PC-3 (cell line): ENCODE measurements at regions not wholly inside any gene's neighbourhood (a gene's known extent, or its start where the extent isn't known, plus 50 kb on each side); places are given as distances from the start of the nearest gene placed in this dataset.

Source experiments
- ATAC-seq: fragments of 200-7000 bp; cut with Tn5 transposase; 2 replicates; pipeline ENCODE4 v1.9.1; 2020; ENCODE audit warnings: mild to moderate bottlenecking, moderate library complexity
- BruUV-seq: library from RNA; stranded (reverse); fragments of 400-500 nt; replicated peaks from 2 replicates; lab custom pipeline; 2021; lab: Mats Ljungman, UMichigan
- CTCF ChIA-PET: fragments of 300-600 bp; sonication (Branson Sonifier 250); formaldehyde crosslinking; loops from one replicate; lab custom pipeline; 2022; ENCODE audit warnings: antibody characterized with exemption; lab: Charles Lee
- POLR2A ChIA-PET: fragments of 300-600 bp; sonication (Branson Sonifier 250); formaldehyde crosslinking; loops from one replicate; lab custom pipeline; 2022; ENCODE audit warnings: antibody characterized with exemption; ENCODE audit not compliant: unreplicated experiment; lab: Charles Lee
- DNase-seq: peaks from one replicate; pipeline ENCODE4 v3.0.0-alpha.2; 2015
- H2AFZ ChIP-seq: fragments of 300-600 bp; sonication (generic); 2 replicates; pipeline ENCODE4 v1.6.0; 2016; ENCODE audit warnings: antibody characterized with exemption, low read length
- H3F3A ChIP-seq: fragments of 300-600 bp; sonication (generic); one replicate; pipeline ENCODE4 v1.6.0; 2017; ENCODE audit warnings: antibody characterized with exemption, low read length, control low read depth, mild to moderate bottlenecking; ENCODE audit not compliant: unreplicated experiment
- H3K27ac ChIP-seq: fragments of 300-600 bp; sonication (generic); 2 replicates; pipeline ENCODE4 v1.5.1; 2016; ENCODE audit warnings: mild to moderate bottlenecking, low read length
- H3K27me3 ChIP-seq: fragments of 300-600 bp; sonication (generic); 2 replicates; pipeline ENCODE4 v1.6.1; 2016; ENCODE audit warnings: low read length, mixed read lengths
- H3K36me3 ChIP-seq: fragments of 300-600 bp; sonication (generic); 2 replicates; pipeline ENCODE4 v1.6.1; 2016; ENCODE audit warnings: low read depth, mixed run types, low read length, mixed read lengths
- H3K4me1 ChIP-seq: fragments of 300-600 bp; sonication (generic); 2 replicates; pipeline ENCODE4 v1.5.1; 2016; ENCODE audit warnings: low read length; ENCODE audit not compliant: insufficient read depth
- H3K4me2 ChIP-seq: fragments of 300-600 bp; sonication (generic); 2 replicates; pipeline ENCODE4 v1.6.0; 2016; ENCODE audit warnings: low read length
- H3K4me3 ChIP-seq: fragments of 300-600 bp; sonication (generic); 2 replicates; pipeline ENCODE4 v1.5.1; 2016; ENCODE audit warnings: mild to moderate bottlenecking, low read length, mixed read lengths
- H3K79me2 ChIP-seq: fragments of 300-600 bp; sonication (generic); 2 replicates; pipeline ENCODE4 v1.6.1; 2017; ENCODE audit warnings: low read length, mixed read lengths
- H3K9ac ChIP-seq: fragments of 300-600 bp; sonication (generic); 2 replicates; pipeline ENCODE4 v1.6.0; 2016; ENCODE audit warnings: mild to moderate bottlenecking, low read length
- H3K9me2 ChIP-seq: fragments of 300-600 bp; sonication (generic); replicated peaks from 2 replicates; pipeline ENCODE4 v1.6.1; 2016; ENCODE audit warnings: mixed run types, low read length, mixed read lengths
- H3K9me3 ChIP-seq: fragments of 300-600 bp; sonication (generic); 2 replicates; pipeline ENCODE4 v1.6.1; 2016; ENCODE audit warnings: low read length, mixed read lengths
- H4K20me1 ChIP-seq: fragments of 300-600 bp; sonication (generic); 2 replicates; pipeline ENCODE4 v1.6.1; 2016; ENCODE audit warnings: low read length, mixed read lengths
- EZH2 ChIP-seq: fragments of 300-600 bp; sonication (generic); IDR thresholded peaks from one replicate; pipeline ENCODE4 v1.6.1; 2017; ENCODE audit warnings: antibody characterized with exemption, mild to moderate bottlenecking, low read length; ENCODE audit not compliant: unreplicated experiment
- EZH2phosphoT487 ChIP-seq: fragments of 300-600 bp; sonication (generic); IDR thresholded peaks from 2 replicates; pipeline ENCODE4 v1.6.1; 2018; ENCODE audit warnings: mild to moderate bottlenecking, antibody characterized with exemption, low read length, borderline replicate concordance
- intact Hi-C: fragments of 100-400 bp; cut with micrococcal nuclease; formaldehyde crosslinking; loops from 2 replicates; pipeline ENCODE4 v1.9.0; 2023
- TF ChIP-seq, protein P1 (sequence below): fragments of 300-600 bp; sonication (generic); conservative IDR thresholded peaks from 2 replicates; pipeline ENCODE4 v1.5.1; 2017; ENCODE audit warnings: antibody characterized with exemption, low read depth, mild to moderate bottlenecking, low read length

DNA sequence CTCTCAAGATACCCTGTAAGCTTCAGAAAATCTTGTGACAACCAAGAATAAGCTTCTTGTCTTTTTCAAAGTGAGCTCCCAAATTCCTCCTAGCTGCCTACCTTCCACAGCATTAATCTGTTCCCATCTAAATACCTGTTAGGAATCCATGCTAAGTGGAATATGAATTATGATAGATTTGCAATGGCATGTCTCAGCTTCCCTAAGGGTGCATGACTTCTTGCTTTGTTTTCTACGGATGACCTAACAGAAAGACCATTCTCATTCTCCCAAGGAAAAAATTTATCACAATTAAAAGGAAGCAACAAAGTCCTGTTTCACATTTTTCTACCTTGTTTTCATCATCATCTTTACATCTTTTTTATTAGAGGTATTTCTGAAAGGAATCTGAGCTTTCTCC, 532.7 kb downstream of the GRXCR1 start:
- POLR2A ChIA-PET, result no interaction called here

GRCh38 chr4:43435291-43435690, 542.8 kb downstream of the GRXCR1 start:
- POLR2A ChIA-PET, result no interaction called here
- H3K4me3 ChIP-seq, result no peak overlapping the region
- no peaks in the 10 kb centered on the region for H3K36me3 ChIP-seq
- CTCF ChIA-PET, result no interaction called here
- no TSS peak for BruUV-seq
- H3K9me2 ChIP-seq, result no peaks in the 10 kb centered on the region
- H2AFZ ChIP-seq, result no peak overlapping the region
- H3K9me3 ChIP-seq, result no peaks in the 10 kb centered on the region
- ATAC-seq (no peak), DNase-seq (no peak)
- no peaks in the 10 kb centered on the region for H3F3A ChIP-seq
- H3K27me3 ChIP-seq, result no peaks in the 10 kb centered on the region
- H3K9ac ChIP-seq, result no peak overlapping the region
- no peak overlapping the region for H3K27ac ChIP-seq
- no peaks in the 10 kb centered on the region for H3K79me2 ChIP-seq
- H4K20me1 ChIP-seq, result no peaks in the 10 kb centered on the region
- no peak overlapping the region for H3K4me2 ChIP-seq
- no peak for TF ChIP-seq EZH2
- TF ChIP-seq, protein P1, sequence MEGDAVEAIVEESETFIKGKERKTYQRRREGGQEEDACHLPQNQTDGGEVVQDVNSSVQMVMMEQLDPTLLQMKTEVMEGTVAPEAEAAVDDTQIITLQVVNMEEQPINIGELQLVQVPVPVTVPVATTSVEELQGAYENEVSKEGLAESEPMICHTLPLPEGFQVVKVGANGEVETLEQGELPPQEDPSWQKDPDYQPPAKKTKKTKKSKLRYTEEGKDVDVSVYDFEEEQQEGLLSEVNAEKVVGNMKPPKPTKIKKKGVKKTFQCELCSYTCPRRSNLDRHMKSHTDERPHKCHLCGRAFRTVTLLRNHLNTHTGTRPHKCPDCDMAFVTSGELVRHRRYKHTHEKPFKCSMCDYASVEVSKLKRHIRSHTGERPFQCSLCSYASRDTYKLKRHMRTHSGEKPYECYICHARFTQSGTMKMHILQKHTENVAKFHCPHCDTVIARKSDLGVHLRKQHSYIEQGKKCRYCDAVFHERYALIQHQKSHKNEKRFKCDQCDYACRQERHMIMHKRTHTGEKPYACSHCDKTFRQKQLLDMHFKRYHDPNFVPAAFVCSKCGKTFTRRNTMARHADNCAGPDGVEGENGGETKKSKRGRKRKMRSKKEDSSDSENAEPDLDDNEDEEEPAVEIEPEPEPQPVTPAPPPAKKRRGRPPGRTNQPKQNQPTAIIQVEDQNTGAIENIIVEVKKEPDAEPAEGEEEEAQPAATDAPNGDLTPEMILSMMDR, result no peak
- no peak for TF ChIP-seq EZH2phosphoT487
- no peaks in the 10 kb centered on the region for H3K4me1 ChIP-seq
- intact Hi-C loops, result no loop called here

More for the DNA sequence above, 532.7 kb downstream of the GRXCR1 start:
- Histone ChIP-seq H2AFZ (no peak overlapping the region), H3F3A (no peaks in the 10 kb centered on the region), H3K79me2 (no peaks in the 10 kb centered on the region), H3K36me3 (no peaks in the 10 kb centered on the region), H3K4me1 (no peaks in the 10 kb centered on the region), H3K27me3 (no peaks in the 10 kb centered on the region), H3K9me3 (no peaks in the 10 kb centered on the region), H4K20me1 (no peaks in the 10 kb centered on the region), H3K4me3 (no peak overlapping the region), H3K9ac (no peak overlapping the region), H3K4me2 (no peak overlapping the region), H3K27ac (no peak overlapping the region), H3K9me2 (no peaks in the 10 kb centered on the region)
- TF ChIP-seq, protein P1, result no peak
- no peak for TF ChIP-seq EZH2
- TF ChIP-seq EZH2phosphoT487, result no peak
- intact Hi-C loops, result no loop called here
- ATAC-seq (no peak), DNase-seq (no peak)
- CTCF ChIA-PET, result no interaction called here
- no TSS peak for BruUV-seq

DNA sequence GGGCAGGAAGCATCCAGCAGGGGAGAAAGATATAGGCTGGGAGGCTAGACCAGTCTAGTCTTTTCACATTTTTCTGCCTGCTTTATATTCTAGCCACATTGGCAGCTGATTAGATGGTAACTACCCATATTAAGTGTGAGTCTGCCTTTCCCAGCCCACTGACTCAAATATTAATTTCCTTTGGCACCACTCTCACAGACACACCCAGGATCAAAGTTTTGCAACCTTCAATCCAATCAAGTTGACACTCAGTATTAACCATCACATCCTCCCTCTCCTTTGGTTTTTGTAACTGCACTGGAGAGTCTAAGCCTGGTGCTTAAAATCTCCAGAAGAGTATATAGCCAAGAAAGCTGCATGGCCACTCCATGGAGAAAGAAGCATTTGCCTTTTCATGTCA, 560.4 kb downstream of the GRXCR1 start:
- no peaks in the 10 kb centered on the region for H3K9me2 ChIP-seq
- intact Hi-C loops, result loop anchor here (10.0 kb wide), 1 partner anchor 98 kb away; no protein-coding TSS in a partner anchor
- no peak overlapping the region for H3K27ac ChIP-seq
- H3K9ac ChIP-seq, result no peak overlapping the region
- no peaks in the 10 kb centered on the region for H3K9me3 ChIP-seq
- H3K36me3 ChIP-seq, result no peaks in the 10 kb centered on the region
- ATAC-seq, result no peak
- H3F3A ChIP-seq, result peaks cover 10% of the 10 kb centered on the region
- peaks cover 24% of the 10 kb centered on the region for H3K4me1 ChIP-seq
- no TSS peak for BruUV-seq
- no peak overlapping the region for H3K4me3 ChIP-seq
- H3K27me3 ChIP-seq, result no peaks in the 10 kb centered on the region
- POLR2A ChIA-PET, result no interaction called here
- H3K79me2 ChIP-seq, result no peaks in the 10 kb centered on the region
- H2AFZ ChIP-seq, result no peak overlapping the region
- H3K4me2 ChIP-seq, result no peak overlapping the region
- TF ChIP-seq, protein P1, result no peak
- TF ChIP-seq EZH2 (no peak), EZH2phosphoT487 (no peak)
- CTCF ChIA-PET, result interaction anchor here (0.5 kb wide), 1 partner anchor 157 kb away, joined by 3 read pairs; no protein-coding TSS in a partner anchor
- no peak for DNase-seq
- H4K20me1 ChIP-seq, result no peaks in the 10 kb centered on the region
